ENCODE measurements at regions not wholly inside any gene's neighbourhood (a gene's known extent, or its start where the extent isn't known, plus 50 kb on each side); places are given as distances from the start of the nearest gene placed in this dataset.
A peak's percentile ranks its signal among the peaks of the same experiment; 100 is the strongest.
"Not testable (repeated sequence)": the region's sequence is repeated elsewhere in the genome, so short reads cannot be mapped to it uniquely, and the experiment has no call there.

DNA sequence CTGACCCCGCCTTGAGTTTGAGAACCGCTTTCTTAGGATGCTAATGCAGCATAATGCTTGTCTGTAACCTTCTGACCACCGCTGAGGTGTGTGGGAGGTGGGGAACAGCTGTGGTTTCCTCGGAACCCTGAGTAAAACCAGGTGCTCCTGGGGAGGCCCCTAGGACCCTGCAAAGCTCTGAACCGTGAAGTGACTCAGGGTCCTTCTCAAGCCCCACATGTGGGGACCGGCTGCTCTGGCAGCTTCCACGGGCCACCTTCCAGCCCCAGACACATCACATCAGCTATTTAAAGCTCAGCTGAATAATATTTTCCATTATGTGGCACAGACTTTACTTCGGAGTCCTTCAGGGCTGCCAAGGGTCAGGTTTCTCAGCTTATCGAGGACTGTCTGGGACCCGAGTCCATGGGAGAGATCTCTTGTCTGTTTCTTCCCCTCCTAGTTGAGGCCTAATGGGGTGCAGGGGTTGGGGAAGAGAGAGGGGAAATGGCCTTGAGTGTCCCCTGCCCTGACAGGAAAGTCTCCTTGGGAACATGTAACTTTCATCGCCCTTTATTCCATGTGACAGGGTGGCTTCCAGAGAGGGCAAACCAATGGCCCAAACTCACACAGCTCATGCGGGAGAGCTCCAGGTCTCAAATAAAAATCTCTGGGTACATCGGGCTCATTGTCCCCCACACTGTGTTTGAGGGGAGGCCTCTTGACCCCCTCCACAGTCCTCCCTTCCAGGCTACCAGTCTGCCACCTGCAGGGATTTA is 186.1 kb upstream of the SLC24A3 start:
- DNase-seq (ENCODE audit: low read depth), result no peak

- DNase-seq (ENCODE audit: low read depth), result no peak
Measured at GRCh38 chr20:19026901-19027644, 185.4 kb upstream of the SLC24A3 start.

GRCh38 chr20:19027971-19028370 is 184.5 kb upstream of the SLC24A3 start:
- no peak for DNase-seq (ENCODE audit: low read depth)

GRCh38 chr20:19041787-19042186 is 170.7 kb upstream of the SLC24A3 start:
- DNase-seq (ENCODE audit: low read depth), result no peak

DNA sequence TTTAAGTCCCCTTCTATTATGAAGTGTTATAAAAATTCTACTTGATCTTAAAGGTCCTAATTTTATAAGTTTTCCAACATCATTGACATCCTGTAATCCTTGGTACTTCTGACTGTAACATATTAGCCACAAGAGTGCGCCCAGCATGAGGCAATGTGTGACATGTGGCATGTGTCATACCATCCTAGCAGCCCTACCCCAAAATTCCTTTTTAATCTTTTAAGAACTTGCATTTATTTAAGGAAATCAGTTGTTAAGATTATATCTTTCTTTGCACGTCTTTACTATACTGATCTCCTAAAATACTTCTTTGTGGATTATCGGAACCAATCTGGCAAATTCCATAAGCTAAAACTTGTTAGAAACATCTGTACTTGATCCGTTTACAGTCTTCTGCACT is 167.1 kb upstream of the SLC24A3 start:
- no peak for DNase-seq (ENCODE audit: low read depth)

DNA sequence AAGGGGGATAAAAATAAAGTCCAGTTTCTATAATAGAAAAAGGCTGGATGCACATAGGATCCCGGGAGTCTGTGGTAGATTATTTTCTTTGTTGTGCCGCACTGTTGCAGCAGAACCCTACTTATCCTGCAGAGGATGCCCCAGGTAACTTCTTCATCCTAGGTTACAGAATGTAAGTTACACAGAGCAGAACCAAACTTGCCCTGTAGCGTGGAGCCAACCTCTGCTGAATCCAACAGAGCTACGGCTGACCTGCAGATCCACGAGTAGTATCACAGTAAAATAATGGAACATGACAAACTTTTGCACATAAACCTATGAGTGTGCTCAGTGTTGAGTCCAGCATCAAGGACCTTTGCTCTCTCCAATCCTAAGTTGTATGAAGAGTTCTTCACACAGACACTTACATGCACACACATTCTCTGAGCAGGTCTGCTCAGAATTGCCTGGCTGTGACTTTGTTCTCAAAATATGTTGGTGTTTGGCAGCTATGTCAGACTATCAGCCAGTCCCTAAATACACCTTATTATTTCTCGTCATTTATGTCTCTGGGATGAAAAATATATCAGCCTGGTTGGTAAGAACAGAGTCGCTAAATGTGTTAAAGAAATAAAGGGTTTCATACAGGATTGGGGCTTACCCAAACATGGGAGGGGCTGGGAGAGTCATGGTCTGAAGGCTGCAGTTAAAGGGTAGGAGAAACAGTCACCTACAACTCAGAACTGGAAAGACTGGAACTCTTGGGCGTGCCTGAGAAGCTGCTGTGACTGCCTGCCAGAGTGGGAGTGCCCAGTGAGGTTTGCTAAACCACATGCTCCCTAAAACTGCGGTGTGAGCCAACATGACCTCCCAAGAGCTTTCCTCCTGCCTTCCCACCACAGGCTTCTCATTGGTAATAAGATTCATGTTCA is 165.1 kb upstream of the SLC24A3 start:
- no peak for DNase-seq (ENCODE audit: low read depth)

DNA sequence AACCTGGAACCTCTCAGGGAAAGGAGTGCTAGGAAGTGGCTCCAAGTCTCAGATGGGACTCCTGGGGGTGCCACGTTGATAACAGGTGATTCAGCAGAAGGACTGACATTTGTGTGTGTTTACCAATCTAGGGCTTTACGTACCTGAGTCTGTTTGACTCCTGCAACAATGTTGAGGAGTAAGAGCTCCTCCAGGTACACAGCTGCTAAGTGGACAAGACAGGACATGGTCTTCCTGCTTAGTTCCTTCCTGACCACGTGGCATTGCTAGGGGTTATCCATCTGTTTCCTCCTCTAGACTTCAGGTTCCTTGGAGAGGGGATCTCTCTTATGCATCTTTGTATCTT is 164.5 kb upstream of the SLC24A3 start:
- no peak for DNase-seq (ENCODE audit: low read depth)

GRCh38 chr20:19048995-19049501 is 163.4 kb upstream of the SLC24A3 start:
- DNase-seq (ENCODE audit: low read depth), result no peak

DNA sequence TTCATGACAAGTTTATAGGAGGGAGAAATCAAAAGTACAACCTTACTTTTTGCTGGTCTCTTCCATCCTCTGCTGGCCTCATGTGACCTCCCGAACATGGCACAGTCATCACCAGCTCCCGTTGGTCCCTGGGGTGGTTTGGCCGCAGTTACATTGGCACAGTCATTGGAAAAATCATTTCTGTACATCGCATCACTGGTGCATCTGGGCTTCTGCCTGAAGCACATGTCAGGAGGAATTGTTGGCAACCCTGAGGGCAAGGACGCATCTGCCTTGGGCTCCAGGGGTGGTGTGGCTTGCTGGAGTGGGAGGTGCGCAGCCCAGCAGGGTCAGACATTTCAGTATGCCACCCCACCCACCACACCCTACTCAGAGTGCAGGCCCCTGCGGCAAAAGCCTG is 162.9 kb upstream of the SLC24A3 start:
- no peak for DNase-seq (ENCODE audit: low read depth)

GRCh38 chr20:19056909-19057308 is 155.5 kb upstream of the SLC24A3 start:
- peak; percentile 1 for DNase-seq (ENCODE audit: low read depth)

GRCh38 chr20:19064788-19065187 is 147.7 kb upstream of the SLC24A3 start:
- DNase-seq (ENCODE audit: low read depth), result not testable (repeated sequence)

DNA sequence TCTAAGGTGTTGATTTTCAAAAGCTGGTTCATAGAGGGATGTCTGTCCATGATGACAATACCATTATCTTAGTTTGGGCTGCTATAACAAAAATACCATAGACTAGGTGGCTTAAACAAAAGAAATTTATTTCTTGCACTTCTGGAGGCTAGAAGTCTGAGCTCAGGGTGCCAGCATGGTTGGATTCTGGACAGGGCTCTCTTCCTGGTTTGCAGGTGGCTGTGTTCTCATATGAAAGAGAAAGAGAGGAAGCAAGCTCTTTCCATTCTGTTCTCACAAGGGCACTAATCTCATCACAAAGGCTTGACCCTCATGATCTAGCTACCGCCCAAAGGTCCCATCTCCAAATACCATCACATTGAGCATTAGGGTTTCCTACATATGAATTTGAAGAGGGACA is 144.5 kb upstream of the SLC24A3 start:
- DNase-seq (ENCODE audit: low read depth), result no peak

- DNase-seq (ENCODE audit: low read depth), result no peak
Measured at GRCh38 chr20:19070026-19070425, 142.4 kb upstream of the SLC24A3 start.

- no peak for DNase-seq (ENCODE audit: low read depth)
Measured at GRCh38 chr20:19070681-19071445, 141.6 kb upstream of the SLC24A3 start.

- no peak for DNase-seq (ENCODE audit: low read depth)
Measured at GRCh38 chr20:19071446-19071725, 141.1 kb upstream of the SLC24A3 start.

DNA sequence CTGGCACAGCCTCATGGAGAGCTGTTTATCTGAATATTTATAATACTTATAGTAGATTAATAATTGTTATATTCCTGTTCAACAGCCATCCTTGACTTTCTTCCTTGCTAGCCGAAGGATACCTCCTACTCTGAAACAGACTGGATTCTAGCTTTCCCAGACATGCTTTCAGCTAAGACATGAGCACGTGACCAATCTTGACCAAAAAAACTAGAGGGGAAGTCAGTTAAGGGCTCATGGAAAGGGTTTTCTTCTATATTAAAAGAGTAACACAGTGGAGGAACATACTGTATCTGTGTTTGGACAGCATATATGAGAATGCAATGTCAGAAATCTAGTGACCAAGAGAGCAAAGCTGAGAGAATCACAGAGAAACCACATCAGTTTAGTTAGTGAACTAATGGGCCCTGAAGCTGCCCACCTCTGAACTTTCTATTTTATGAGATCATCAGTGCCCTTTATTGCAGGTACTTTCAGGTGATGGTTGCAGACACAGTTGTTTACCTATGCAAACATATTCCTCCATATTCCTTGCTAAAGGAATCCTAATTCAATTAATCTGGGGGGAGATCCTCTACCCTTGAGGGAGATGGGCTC is 140.4 kb upstream of the SLC24A3 start:
- no peak for DNase-seq (ENCODE audit: low read depth)

- no peak for DNase-seq (ENCODE audit: low read depth)
Measured at GRCh38 chr20:19072988-19073387, 139.5 kb upstream of the SLC24A3 start.

DNA sequence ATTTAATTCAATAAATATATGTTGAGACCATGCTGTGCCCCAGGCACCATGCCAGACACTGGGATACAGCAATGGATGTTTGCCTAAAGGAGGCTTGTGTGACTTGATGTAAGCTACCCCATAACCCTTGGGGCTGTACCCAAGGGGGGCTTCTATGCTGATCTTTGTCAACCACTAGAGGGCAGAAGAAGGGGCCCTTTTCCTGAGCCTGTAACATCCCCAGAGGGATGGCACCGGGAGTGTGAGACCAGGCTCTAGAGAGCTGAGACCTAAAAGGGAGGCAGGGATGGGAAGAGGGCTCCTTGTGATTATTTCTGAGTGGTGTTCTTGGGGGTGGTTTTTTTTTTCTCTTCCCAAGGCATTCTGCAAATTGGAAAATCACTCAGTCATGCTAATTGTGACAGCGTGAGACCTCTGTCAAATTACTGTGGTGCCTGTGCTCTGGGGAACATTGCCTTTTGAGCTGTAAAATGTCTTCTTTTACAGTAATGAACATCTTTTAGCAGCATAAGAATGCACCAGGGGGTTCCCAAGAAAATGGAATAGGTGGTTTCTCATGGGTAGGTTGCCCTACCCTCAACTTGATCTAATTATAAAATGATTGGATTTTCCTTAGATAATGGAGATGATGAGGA is 138.7 kb upstream of the SLC24A3 start:
- peak; percentile 11 for DNase-seq (ENCODE audit: low read depth)

DNA sequence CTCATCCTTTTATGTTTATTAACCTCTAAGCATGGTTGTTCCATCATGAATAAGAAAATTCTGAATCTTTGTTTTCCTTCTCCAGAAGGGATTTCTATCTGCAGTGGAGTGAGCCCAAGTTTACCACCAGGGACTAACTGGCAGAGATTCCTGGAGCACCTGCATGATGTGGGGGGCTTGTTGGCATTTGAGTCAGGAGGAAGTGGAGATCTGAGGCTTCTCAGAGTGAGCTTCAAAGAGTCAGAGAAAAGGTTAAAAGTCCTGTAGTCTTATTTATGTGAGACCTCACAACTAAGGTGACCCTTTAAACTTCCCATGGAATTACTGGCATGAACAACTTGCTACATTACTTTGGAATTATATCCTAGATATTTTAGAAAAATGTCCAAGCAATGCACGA is 138.1 kb upstream of the SLC24A3 start:
- DNase-seq (ENCODE audit: low read depth), result no peak

DNA sequence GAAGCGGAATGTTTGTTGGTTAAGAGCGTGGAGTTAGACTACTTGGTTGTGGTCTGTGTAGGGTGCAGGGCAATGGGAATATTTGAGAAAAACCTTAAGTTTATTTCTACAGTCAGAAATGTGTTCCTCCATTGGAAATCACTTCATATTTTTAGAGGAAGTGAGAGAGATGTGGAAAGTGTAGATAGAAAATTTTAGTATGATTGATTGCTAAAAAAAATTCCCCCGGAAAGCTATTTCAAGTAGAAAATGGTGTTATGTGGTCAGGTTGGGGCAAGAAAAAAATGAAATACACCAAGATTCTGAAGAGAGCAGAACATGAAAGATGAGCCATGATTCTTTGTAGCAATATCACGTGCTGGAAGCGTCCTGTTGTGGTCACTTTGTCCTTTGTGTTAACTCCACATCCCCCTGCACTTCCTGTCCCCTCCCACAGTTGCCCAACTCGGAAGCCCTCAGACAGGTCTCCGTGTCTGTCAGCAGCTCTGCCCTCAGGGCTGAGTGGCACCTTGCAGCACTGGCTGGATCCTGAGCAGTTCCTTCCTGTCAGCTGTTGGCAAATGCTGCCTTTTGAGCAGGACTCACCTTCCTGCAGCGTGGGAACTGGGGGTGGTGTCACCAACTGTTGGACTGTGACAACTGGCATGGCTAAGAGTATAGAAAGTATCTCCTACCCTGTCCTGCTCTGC is 137.5 kb upstream of the SLC24A3 start:
- DNase-seq (ENCODE audit: low read depth), result no peak

All from EH (cell line).